Liver (tissue), 1 donor: ENCODE measurements at regions not wholly inside any gene's neighbourhood (a gene's known extent, or its start where the extent isn't known, plus 50 kb on each side); places are given as distances from the start of the nearest gene placed in this dataset.

Source experiments
- REST ChIP-seq: IDR thresholded peaks from 2 replicates; pipeline ENCODE4 v1.6.1; 2016; ENCODE audit warnings: antibody characterized with exemption, mild to moderate bottlenecking
- TF ChIP-seq, protein P1 (sequence below): IDR thresholded peaks from 2 replicates; pipeline ENCODE4 v1.6.1; 2016; ENCODE audit warnings: antibody characterized with exemption

GRCh38 chr15:25091421-25092158 is 136.8 kb downstream of the SNRPN start:
- TF ChIP-seq, protein P1, sequence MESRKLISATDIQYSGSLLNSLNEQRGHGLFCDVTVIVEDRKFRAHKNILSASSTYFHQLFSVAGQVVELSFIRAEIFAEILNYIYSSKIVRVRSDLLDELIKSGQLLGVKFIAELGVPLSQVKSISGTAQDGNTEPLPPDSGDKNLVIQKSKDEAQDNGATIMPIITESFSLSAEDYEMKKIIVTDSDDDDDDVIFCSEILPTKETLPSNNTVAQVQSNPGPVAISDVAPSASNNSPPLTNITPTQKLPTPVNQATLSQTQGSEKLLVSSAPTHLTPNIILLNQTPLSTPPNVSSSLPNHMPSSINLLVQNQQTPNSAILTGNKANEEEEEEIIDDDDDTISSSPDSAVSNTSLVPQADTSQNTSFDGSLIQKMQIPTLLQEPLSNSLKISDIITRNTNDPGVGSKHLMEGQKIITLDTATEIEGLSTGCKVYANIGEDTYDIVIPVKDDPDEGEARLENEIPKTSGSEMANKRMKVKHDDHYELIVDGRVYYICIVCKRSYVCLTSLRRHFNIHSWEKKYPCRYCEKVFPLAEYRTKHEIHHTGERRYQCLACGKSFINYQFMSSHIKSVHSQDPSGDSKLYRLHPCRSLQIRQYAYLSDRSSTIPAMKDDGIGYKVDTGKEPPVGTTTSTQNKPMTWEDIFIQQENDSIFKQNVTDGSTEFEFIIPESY: no peak
- TF ChIP-seq REST: no peak
